ENCODE measurements at regions not wholly inside any gene's neighbourhood (a gene's known extent, or its start where the extent isn't known, plus 50 kb on each side); places are given as distances from the start of the nearest gene placed in this dataset.

- no peak for TF ChIP-seq CTCF (IDR thresholded peaks at IDR 0.05)
- ATAC-seq (ENCODE audit: low FRiP score) (no peak), DNase-seq (ENCODE audit: low spot score) (no peak)
Observed at GRCh38 chr18:73895701-73896100, 251.9 kb downstream of the FBXO15 start.

GRCh38 chr18:73893880-73894279 lies 253.8 kb downstream of the FBXO15 start:
- TF ChIP-seq CTCF (IDR thresholded peaks at IDR 0.05) = no peak
- DNase-seq (ENCODE audit: low spot score) (no peak), ATAC-seq (ENCODE audit: low FRiP score) (no peak)

- no peak for DNase-seq (ENCODE audit: low spot score)
- ATAC-seq (ENCODE audit: low FRiP score) = no peak
- no peak for TF ChIP-seq CTCF (IDR thresholded peaks at IDR 0.05)
Observed at GRCh38 chr18:73891572-73892421, 255.8 kb downstream of the FBXO15 start.

- DNase-seq (ENCODE audit: low spot score) (no peak), ATAC-seq (ENCODE audit: low FRiP score) (no peak)
- no peak for TF ChIP-seq CTCF (IDR thresholded peaks at IDR 0.05)
Observed at GRCh38 chr18:73888565-73888964, 259.1 kb downstream of the FBXO15 start.

GRCh38 chr18:73887801-73888200 lies 259.8 kb downstream of the FBXO15 start:
- no peak for TF ChIP-seq CTCF (IDR thresholded peaks at IDR 0.05)

GRCh38 chr18:73884868-73885267 lies 262.8 kb downstream of the FBXO15 start:
- no peak for ATAC-seq (ENCODE audit: low FRiP score)
- DNase-seq (ENCODE audit: low spot score) = no peak
- TF ChIP-seq CTCF (IDR thresholded peaks at IDR 0.05) = no peak

More at GRCh38 chr18:73887801-73888200, 259.8 kb downstream of the FBXO15 start:
- no peak for ATAC-seq (ENCODE audit: low FRiP score)
- no peak for DNase-seq (ENCODE audit: low spot score)

- ATAC-seq (ENCODE audit: low FRiP score) (no peak), DNase-seq (ENCODE audit: low spot score) (no peak)
- TF ChIP-seq CTCF (IDR thresholded peaks at IDR 0.05) = no peak
Observed at GRCh38 chr18:73881396-73881917, 266.2 kb downstream of the FBXO15 start.

Data from omental fat pad (tissue), 3 donors.